ENCODE measurements at regions not wholly inside any gene's neighbourhood (a gene's known extent, or its start where the extent isn't known, plus 50 kb on each side); places are given as distances from the start of the nearest gene placed in this dataset.

DNA sequence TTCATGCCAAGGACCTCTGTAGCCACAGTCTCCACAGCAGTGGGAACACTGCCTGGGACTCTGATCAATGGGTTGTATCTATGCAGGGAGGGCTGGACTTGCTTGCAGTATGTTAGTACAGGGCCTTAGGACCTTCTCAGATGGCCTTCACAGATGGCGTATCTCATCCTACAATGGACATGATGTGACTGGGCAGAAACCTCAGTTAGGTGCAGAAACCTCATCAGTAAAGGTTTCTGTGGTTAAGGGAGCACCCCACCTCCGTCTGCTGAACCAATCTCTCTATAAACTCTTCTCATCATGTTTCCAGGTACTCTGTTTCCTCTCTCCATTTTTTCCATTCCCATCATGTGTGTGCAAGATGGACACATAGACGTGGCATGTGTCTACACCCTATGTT, 154.9 kb downstream of the EVX1 start:
- TF ChIP-seq TEAD2 (CRISPR knock-in tag; IDR thresholded peaks at IDR 0.05) (no peak), RBM39 (IDR thresholded peaks at IDR 0.05; ENCODE audit: low read depth, low read length, poor library complexity, severe bottlenecking) (no peak), ASH2L (IDR thresholded peaks at IDR 0.05; ENCODE audit: insufficient read length, low read depth, low read length) (no peak), POGZ (CRISPR knock-in tag; IDR thresholded peaks at IDR 0.05) (no peak), ZBTB49 (CRISPR knock-in tag; IDR thresholded peaks at IDR 0.05; ENCODE audit: borderline replicate concordance) (no peak), STAT5B (CRISPR knock-in tag; IDR thresholded peaks at IDR 0.05) (no peak), ZNF274 (CRISPR knock-in tag; IDR thresholded peaks at IDR 0.05) (no peak)
- TF ChIP-seq, protein P1, sequence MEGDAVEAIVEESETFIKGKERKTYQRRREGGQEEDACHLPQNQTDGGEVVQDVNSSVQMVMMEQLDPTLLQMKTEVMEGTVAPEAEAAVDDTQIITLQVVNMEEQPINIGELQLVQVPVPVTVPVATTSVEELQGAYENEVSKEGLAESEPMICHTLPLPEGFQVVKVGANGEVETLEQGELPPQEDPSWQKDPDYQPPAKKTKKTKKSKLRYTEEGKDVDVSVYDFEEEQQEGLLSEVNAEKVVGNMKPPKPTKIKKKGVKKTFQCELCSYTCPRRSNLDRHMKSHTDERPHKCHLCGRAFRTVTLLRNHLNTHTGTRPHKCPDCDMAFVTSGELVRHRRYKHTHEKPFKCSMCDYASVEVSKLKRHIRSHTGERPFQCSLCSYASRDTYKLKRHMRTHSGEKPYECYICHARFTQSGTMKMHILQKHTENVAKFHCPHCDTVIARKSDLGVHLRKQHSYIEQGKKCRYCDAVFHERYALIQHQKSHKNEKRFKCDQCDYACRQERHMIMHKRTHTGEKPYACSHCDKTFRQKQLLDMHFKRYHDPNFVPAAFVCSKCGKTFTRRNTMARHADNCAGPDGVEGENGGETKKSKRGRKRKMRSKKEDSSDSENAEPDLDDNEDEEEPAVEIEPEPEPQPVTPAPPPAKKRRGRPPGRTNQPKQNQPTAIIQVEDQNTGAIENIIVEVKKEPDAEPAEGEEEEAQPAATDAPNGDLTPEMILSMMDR (CRISPR knock-in tag; IDR thresholded peaks at IDR 0.05), result no peak
